ENCODE measurements at regions not wholly inside any gene's neighbourhood (a gene's known extent, or its start where the extent isn't known, plus 50 kb on each side); places are given as distances from the start of the nearest gene placed in this dataset.

GRCh38 chr7:119825091-119825655, 447.8 kb upstream of the KCND2 start:
- TF ChIP-seq, protein P1, sequence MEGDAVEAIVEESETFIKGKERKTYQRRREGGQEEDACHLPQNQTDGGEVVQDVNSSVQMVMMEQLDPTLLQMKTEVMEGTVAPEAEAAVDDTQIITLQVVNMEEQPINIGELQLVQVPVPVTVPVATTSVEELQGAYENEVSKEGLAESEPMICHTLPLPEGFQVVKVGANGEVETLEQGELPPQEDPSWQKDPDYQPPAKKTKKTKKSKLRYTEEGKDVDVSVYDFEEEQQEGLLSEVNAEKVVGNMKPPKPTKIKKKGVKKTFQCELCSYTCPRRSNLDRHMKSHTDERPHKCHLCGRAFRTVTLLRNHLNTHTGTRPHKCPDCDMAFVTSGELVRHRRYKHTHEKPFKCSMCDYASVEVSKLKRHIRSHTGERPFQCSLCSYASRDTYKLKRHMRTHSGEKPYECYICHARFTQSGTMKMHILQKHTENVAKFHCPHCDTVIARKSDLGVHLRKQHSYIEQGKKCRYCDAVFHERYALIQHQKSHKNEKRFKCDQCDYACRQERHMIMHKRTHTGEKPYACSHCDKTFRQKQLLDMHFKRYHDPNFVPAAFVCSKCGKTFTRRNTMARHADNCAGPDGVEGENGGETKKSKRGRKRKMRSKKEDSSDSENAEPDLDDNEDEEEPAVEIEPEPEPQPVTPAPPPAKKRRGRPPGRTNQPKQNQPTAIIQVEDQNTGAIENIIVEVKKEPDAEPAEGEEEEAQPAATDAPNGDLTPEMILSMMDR (IDR thresholded peaks at IDR 0.05): no peak
- no peak for TF ChIP-seq POLR2A (IDR thresholded peaks at IDR 0.05)
- WGBS, 4 donors: 58 to 61% (median 59%) methylated on average over 3 of the region's 3 CpGs

GRCh38 chr7:119826547-119826946, 446.4 kb upstream of the KCND2 start:
- no peak for ATAC-seq
- H3K27ac ChIP-seq: no peak overlapping the region
- no peaks in the 10 kb centered on the region for H3K36me3 ChIP-seq
- intact Hi-C loops (cut with DNase I): no loop called here
- H3K27me3 ChIP-seq: no peaks in the 10 kb centered on the region
- 95 to 99% (median 97%) methylated on average over 1 of the region's 1 CpG for WGBS, 4 donors
- H3K4me1 ChIP-seq: no peaks in the 10 kb centered on the region
- peaks cover 0 to 5% (median 0%) of the 10 kb centered on the region in 12 donors for H3K9me3 ChIP-seq
- H3K4me3 ChIP-seq: no peak overlapping the region
- TF ChIP-seq, protein P1 (IDR thresholded peaks at IDR 0.05): no peak
- TF ChIP-seq POLR2A (IDR thresholded peaks at IDR 0.05): no peak
- no peak for DNase-seq

More at GRCh38 chr7:119825091-119825655, 447.8 kb upstream of the KCND2 start:
- intact Hi-C loops (cut with DNase I): no loop called here
- Histone ChIP-seq H3K36me3 (no peaks in the 10 kb centered on the region), H3K9me3 (peaks cover 0 to 17% (median 1%) of the 10 kb centered on the region in 12 donors), H3K27me3 (no peaks in the 10 kb centered on the region), H3K27ac (no peak overlapping the region), H3K4me3 (no peak overlapping the region), H3K4me1 (no peaks in the 10 kb centered on the region)
- DNase-seq (no peak), ATAC-seq (no peak)

GRCh38 chr7:119838444-119838843, 434.5 kb upstream of the KCND2 start:
- ATAC-seq (no peak), DNase-seq (no peak)
- TF ChIP-seq POLR2A (IDR thresholded peaks at IDR 0.05): no peak
- TF ChIP-seq, protein P1 (IDR thresholded peaks at IDR 0.05): no peak
- H3K27me3 ChIP-seq: no peaks in the 10 kb centered on the region
- H3K9me3 ChIP-seq: peaks cover 0 to 25% (median 0%) of the 10 kb centered on the region in 12 donors
- intact Hi-C loops (cut with DNase I): no loop called here
- H3K36me3 ChIP-seq: no peaks in the 10 kb centered on the region
- no peaks in the 10 kb centered on the region for H3K4me1 ChIP-seq
- 92 to 93% (median 93%) methylated on average over 6 of the region's 6 CpGs for WGBS, 4 donors
- no peak overlapping the region for H3K4me3 ChIP-seq
- H3K27ac ChIP-seq: no peak overlapping the region

DNA sequence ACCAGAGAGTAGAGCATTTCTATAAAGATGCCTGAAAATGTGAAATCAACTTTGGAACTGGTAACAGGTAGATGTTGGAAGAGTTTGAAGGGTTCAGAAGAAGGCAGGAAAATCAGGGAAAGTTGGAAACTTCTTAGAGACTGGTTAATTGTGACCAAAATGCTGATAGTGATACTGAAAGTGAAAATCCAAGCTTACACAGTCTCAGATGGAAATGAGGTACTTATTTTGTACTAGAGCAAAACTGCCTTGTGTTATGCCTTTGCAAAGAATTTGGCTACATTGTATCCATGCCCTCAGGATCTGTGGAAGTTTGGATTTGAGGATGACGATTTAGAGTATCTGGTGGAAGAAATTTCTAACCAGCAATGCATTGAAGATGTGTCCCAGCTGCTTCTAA, 430.6 kb upstream of the KCND2 start:
- intact Hi-C loops (cut with DNase I): no loop called here
- ATAC-seq (no peak), DNase-seq (no peak)
- no peak for TF ChIP-seq POLR2A (IDR thresholded peaks at IDR 0.05)
- TF ChIP-seq, protein P1 (IDR thresholded peaks at IDR 0.05): no peak
- Histone ChIP-seq H3K27me3 (no peaks in the 10 kb centered on the region), H3K36me3 (no peaks in the 10 kb centered on the region), H3K4me3 (no peak overlapping the region), H3K27ac (no peak overlapping the region), H3K4me1 (no peaks in the 10 kb centered on the region), H3K9me3 (peaks cover 0 to 25% (median 0%) of the 10 kb centered on the region in 12 donors)
- 28 to 35% (median 33%) methylated on average over 1 of the region's 1 CpG for WGBS, 4 donors

Measured in heart left ventricle (tissue), 16 donors.